GM23248 (cell line): ENCODE measurements at regions not wholly inside any gene's neighbourhood (a gene's known extent, or its start where the extent isn't known, plus 50 kb on each side); places are given as distances from the start of the nearest gene placed in this dataset.

Source experiments
- EZH2 ChIP-seq: fragments of 200-600 bp; sonication (generic); IDR thresholded peaks from 2 replicates; pipeline ENCODE4 v1.6.1; 2018; ENCODE audit warnings: antibody characterized with exemption, mild to moderate bottlenecking; ENCODE audit not compliant: insufficient read depth, poor library complexity, severe bottlenecking
- EZH2phosphoT487 ChIP-seq: fragments of 200-600 bp; sonication (generic); IDR thresholded peaks from 2 replicates; pipeline ENCODE4 v1.6.1; 2018; ENCODE audit warnings: antibody characterized with exemption, moderate library complexity, mild to moderate bottlenecking, low read depth; ENCODE audit not compliant: insufficient read depth

DNA sequence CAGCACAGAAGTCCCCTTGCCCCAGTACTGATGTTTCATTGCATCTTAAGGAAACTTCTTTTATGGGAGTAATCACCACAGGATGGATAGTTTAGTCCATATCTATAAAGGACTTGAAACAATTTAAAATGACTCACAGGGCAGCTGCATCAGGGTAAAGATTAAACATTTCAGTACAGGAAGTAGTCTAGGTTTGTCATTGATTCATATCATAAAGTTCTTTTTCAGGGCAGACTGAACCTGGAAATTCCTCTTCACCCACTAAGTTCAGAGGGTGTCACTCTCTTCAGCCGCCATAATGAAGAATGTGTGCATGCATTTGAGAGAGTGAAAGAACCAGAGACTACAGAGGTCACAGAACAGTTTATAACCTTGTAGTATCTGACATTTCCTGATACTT lies 296.3 kb upstream of the JAG1 start:
- TF ChIP-seq EZH2phosphoT487 (no peak), EZH2 (no peak)
